ENCODE measurements at regions not wholly inside any gene's neighbourhood (a gene's known extent, or its start where the extent isn't known, plus 50 kb on each side); places are given as distances from the start of the nearest gene placed in this dataset.
"Not testable (repeated sequence)": the region's sequence is repeated elsewhere in the genome, so short reads cannot be mapped to it uniquely, and the experiment has no call there.

- no peaks in the 10 kb centered on the region for H4K20me1 ChIP-seq (ENCODE audit: insufficient read depth, low read length)
- DNase-seq (ENCODE audit: low read depth) (no peak), FAIRE-seq (no peak)
- Mint-ChIP-seq H3K4me1 (ENCODE audit: low read depth, unreplicated experiment) (no peaks in the 10 kb centered on the region), H3K9me3 (ENCODE audit: unreplicated experiment) (peaks cover 2% of the 10 kb centered on the region), H3K27ac (ENCODE audit: unreplicated experiment) (no peak overlapping the region), H3K4me3 (ENCODE audit: unreplicated experiment) (no peak overlapping the region), H3K27me3 (ENCODE audit: low read depth, unreplicated experiment) (peaks cover 2% of the 10 kb centered on the region), H3K36me3 (ENCODE audit: low read depth, unreplicated experiment) (no peaks in the 10 kb centered on the region)
- no peak overlapping the region for H3K27ac ChIP-seq (ENCODE audit: low read depth, low read length)
- H2AFZ ChIP-seq (ENCODE audit: low read depth, low read length), result no peak overlapping the region
- no peak for TF ChIP-seq CTCF (IDR thresholded peaks at IDR 0.05; ENCODE audit: insufficient read depth, low read depth, low read length)
- H3K79me2 ChIP-seq (ENCODE audit: insufficient read depth, low read length), result no peaks in the 10 kb centered on the region
- H3K4me3 ChIP-seq (ENCODE audit: insufficient read depth, low read depth, low read length), result no peak overlapping the region
- H3K4me2 ChIP-seq (ENCODE audit: low read length), result no peak overlapping the region
- H3K36me3 ChIP-seq (ENCODE audit: insufficient read depth, low read length), result no peaks in the 10 kb centered on the region
- H3K4me1 ChIP-seq (ENCODE audit: insufficient read depth, low read length), result no peaks in the 10 kb centered on the region
- H3K9ac ChIP-seq (ENCODE audit: low read length), result no peak overlapping the region
- no peaks in the 10 kb centered on the region for H3K9me3 ChIP-seq (ENCODE audit: insufficient read depth, low read depth, low read length)
- no peaks in the 10 kb centered on the region for H3K27me3 ChIP-seq (ENCODE audit: insufficient read depth, low read length)
Observed at GRCh38 chr4:79598801-79599200, 190.8 kb upstream of the GK2 start.

DNA sequence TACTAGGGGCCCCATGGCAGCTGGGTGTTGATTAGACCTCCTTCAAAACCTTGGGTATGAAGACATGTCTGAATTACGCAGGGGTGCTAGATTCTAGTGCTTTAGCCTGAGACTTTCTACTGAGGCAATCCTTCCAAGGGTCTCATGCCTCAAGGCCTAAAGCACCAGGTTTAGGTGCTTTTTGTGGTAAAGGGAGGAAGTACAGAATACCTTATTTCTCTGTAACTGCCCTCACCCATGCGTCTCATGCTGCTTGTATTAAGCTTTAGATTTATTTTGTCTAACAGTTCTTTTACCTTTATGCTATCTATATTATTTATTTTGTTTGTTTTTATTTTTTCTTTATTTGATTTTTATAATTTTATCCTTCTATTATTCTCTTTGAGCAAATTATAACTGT lies 190.2 kb upstream of the GK2 start:
- no peaks in the 10 kb centered on the region for H3K27me3 ChIP-seq (ENCODE audit: insufficient read depth, low read length)
- FAIRE-seq (no peak), DNase-seq (ENCODE audit: low read depth) (no peak)
- no peaks in the 10 kb centered on the region for H3K9me3 ChIP-seq (ENCODE audit: insufficient read depth, low read depth, low read length)
- Mint-ChIP-seq H3K4me1 (ENCODE audit: low read depth, unreplicated experiment) (no peaks in the 10 kb centered on the region), H3K27ac (ENCODE audit: unreplicated experiment) (no peak overlapping the region), H3K9me3 (ENCODE audit: unreplicated experiment) (peaks cover 2% of the 10 kb centered on the region), H3K4me3 (ENCODE audit: unreplicated experiment) (no peak overlapping the region), H3K36me3 (ENCODE audit: low read depth, unreplicated experiment) (no peaks in the 10 kb centered on the region), H3K27me3 (ENCODE audit: low read depth, unreplicated experiment) (peaks cover 2% of the 10 kb centered on the region)
- no peak overlapping the region for H3K4me3 ChIP-seq (ENCODE audit: insufficient read depth, low read depth, low read length)
- no peak overlapping the region for H3K9ac ChIP-seq (ENCODE audit: low read length)
- TF ChIP-seq CTCF (IDR thresholded peaks at IDR 0.05; ENCODE audit: insufficient read depth, low read depth, low read length), result no peak
- TF ChIP-seq EZH2 (IDR thresholded peaks at IDR 0.05; ENCODE audit: insufficient read depth, low read length), result no peak
- no peaks in the 10 kb centered on the region for H3K36me3 ChIP-seq (ENCODE audit: insufficient read depth, low read length)
- no peak overlapping the region for H3K27ac ChIP-seq (ENCODE audit: low read depth, low read length)
- no peaks in the 10 kb centered on the region for H4K20me1 ChIP-seq (ENCODE audit: insufficient read depth, low read length)
- H3K4me2 ChIP-seq (ENCODE audit: low read length), result no peak overlapping the region
- H2AFZ ChIP-seq (ENCODE audit: low read depth, low read length), result no peak overlapping the region
- no peaks in the 10 kb centered on the region for H3K4me1 ChIP-seq (ENCODE audit: insufficient read depth, low read length)
- no peaks in the 10 kb centered on the region for H3K79me2 ChIP-seq (ENCODE audit: insufficient read depth, low read length)

- no peaks in the 10 kb centered on the region for H3K27me3 ChIP-seq (ENCODE audit: insufficient read depth, low read length)
- TF ChIP-seq CTCF (IDR thresholded peaks at IDR 0.05; ENCODE audit: insufficient read depth, low read depth, low read length), result no peak
- no peak overlapping the region for H3K4me2 ChIP-seq (ENCODE audit: low read length)
- H3K27ac Mint-ChIP-seq (ENCODE audit: unreplicated experiment), result no peak overlapping the region
- no peaks in the 10 kb centered on the region for H3K36me3 ChIP-seq (ENCODE audit: insufficient read depth, low read length)
- H3K9me3 Mint-ChIP-seq (ENCODE audit: unreplicated experiment), result peaks cover 2% of the 10 kb centered on the region
- H2AFZ ChIP-seq (ENCODE audit: low read depth, low read length), result no peak overlapping the region
- no peak overlapping the region for H3K27ac ChIP-seq (ENCODE audit: low read depth, low read length)
- H3K4me3 ChIP-seq (ENCODE audit: insufficient read depth, low read depth, low read length), result no peak overlapping the region
- no peaks in the 10 kb centered on the region for H4K20me1 ChIP-seq (ENCODE audit: insufficient read depth, low read length)
- H3K4me1 Mint-ChIP-seq (ENCODE audit: low read depth, unreplicated experiment), result no peaks in the 10 kb centered on the region
- no peak overlapping the region for H3K9ac ChIP-seq (ENCODE audit: low read length)
- no peaks in the 10 kb centered on the region for H3K9me3 ChIP-seq (ENCODE audit: insufficient read depth, low read depth, low read length)
- FAIRE-seq, result no peak
- peak; percentile 66 for DNase-seq (ENCODE audit: low read depth)
- H3K27me3 Mint-ChIP-seq (ENCODE audit: low read depth, unreplicated experiment), result peaks cover 2% of the 10 kb centered on the region
- H3K36me3 Mint-ChIP-seq (ENCODE audit: low read depth, unreplicated experiment), result no peaks in the 10 kb centered on the region
- no peaks in the 10 kb centered on the region for H3K79me2 ChIP-seq (ENCODE audit: insufficient read depth, low read length)
- no peaks in the 10 kb centered on the region for H3K4me1 ChIP-seq (ENCODE audit: insufficient read depth, low read length)
- H3K4me3 Mint-ChIP-seq (ENCODE audit: unreplicated experiment), result no peak overlapping the region
Observed at GRCh38 chr4:79597266-79597665, 189.2 kb upstream of the GK2 start.

DNA sequence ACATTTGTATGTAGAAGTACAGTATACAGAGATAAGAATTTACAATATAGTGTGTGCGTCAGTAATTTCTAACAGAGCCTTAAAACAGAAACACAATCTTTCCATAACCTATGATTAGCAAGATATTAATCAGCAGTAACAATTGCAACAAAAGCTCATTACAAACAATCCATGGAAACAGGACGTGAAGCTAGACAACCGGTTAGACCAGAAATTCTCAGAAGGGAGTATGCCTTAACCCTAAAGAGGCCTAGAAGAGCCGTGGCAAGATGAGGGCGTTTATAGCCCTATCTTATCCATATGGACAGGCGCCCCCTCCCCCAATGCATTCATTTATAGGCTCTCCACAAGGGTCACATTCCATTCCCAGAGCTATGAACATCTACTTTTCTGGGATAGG lies 184.2 kb upstream of the GK2 start:
- not testable (repeated sequence) for H3K36me3 Mint-ChIP-seq (ENCODE audit: low read depth, unreplicated experiment); H3K36me3 ChIP-seq (ENCODE audit: insufficient read depth, low read length); H3K4me3 Mint-ChIP-seq (ENCODE audit: unreplicated experiment); FAIRE-seq; H3K4me1 Mint-ChIP-seq (ENCODE audit: low read depth, unreplicated experiment); H3K4me2 ChIP-seq (ENCODE audit: low read length); H3K27ac Mint-ChIP-seq (ENCODE audit: unreplicated experiment); H3K27ac ChIP-seq (ENCODE audit: low read depth, low read length); DNase-seq (ENCODE audit: low read depth); H3K4me1 ChIP-seq (ENCODE audit: insufficient read depth, low read length); H2AFZ ChIP-seq (ENCODE audit: low read depth, low read length); H3K27me3 ChIP-seq (ENCODE audit: insufficient read depth, low read length); H3K9me3 Mint-ChIP-seq (ENCODE audit: unreplicated experiment); H3K27me3 Mint-ChIP-seq (ENCODE audit: low read depth, unreplicated experiment); H4K20me1 ChIP-seq (ENCODE audit: insufficient read depth, low read length); H3K79me2 ChIP-seq (ENCODE audit: insufficient read depth, low read length); H3K4me3 ChIP-seq (ENCODE audit: insufficient read depth, low read depth, low read length); H3K9me3 ChIP-seq (ENCODE audit: insufficient read depth, low read depth, low read length); H3K9ac ChIP-seq (ENCODE audit: low read length)

Measured in astrocyte (in vitro differentiated cells and primary cell).